ENCODE measurements at regions not wholly inside any gene's neighbourhood (a gene's known extent, or its start where the extent isn't known, plus 50 kb on each side); places are given as distances from the start of the nearest gene placed in this dataset.
"Not testable (repeated sequence)": the region's sequence is repeated elsewhere in the genome, so short reads cannot be mapped to it uniquely, and the experiment has no call there.

- DNase-seq (ENCODE audit: low read depth, low spot score): no peak
Measured at GRCh38 chr22:35138521-35138920, 72.6 kb downstream of the ISX start.

DNA sequence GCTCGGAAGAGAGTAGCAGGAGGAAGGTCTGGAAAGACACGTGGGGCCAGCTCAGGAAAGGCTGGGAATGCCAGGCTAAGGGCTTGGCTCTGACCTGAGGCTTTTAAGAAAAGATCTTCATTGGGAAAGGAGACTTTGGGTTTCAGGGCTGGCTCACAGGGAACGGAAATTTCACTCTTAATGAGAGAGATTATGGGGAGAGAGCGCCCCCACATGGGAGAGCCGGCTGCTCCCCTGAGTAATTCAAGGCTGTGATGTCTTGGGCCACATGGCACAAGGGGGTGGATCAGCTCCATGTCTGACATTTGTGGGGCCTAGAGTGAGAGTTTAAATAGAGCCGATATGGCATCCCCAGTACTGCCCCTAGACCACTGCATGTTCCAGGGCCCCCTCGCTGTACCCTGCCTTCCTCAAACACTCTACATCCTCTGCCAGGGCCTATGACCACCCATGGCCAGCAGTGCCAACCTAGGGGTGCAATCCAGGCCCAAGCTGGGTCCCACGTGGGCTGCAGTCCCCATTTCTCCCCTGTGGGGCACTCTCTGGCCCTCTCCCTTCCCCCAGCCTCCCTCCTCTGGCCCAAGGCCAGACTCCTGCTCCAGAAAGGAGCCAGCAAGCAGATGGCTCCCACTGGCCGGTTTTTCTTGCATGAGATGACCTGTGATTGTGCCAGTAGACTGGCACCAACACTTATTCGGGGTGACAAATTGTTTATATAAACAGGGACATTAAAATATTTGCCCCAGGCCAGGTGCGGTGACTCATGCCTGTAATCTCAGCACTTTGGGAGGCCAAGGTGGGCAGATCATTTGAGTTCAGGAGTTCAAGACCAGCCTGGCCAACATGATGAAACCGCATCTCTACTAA lies 75.2 kb downstream of the ISX start:
- DNase-seq (ENCODE audit: low read depth, low spot score): no peak
- H3K4me3 ChIP-seq (ENCODE audit: low read length): no peak overlapping the region

More at GRCh38 chr22:35138521-35138920, 72.6 kb downstream of the ISX start:
- H3K4me3 ChIP-seq (ENCODE audit: low read length): no peak overlapping the region

DNA sequence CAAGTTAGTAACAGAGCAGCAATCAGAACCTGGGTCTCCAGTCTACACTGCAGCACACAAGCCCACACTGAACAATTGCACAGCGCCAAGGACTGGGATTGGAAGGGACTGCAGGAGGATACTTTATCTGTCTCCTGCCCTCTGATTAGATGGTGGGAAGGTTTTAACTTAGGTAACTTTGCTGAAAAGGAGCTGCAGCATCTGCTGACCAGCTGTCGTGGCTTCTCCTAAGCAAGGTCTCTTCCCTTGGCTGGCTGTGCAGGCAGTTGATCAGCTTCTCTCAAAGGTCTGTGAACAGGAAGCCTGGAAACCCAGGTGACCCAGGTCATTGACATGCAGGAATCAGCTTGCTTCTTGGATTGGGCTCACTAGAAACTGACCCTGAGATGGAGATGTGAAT lies 82.4 kb downstream of the ISX start:
- no peak overlapping the region for H3K4me3 ChIP-seq (ENCODE audit: low read length)
- no peak for DNase-seq (ENCODE audit: low read depth, low spot score)

DNA sequence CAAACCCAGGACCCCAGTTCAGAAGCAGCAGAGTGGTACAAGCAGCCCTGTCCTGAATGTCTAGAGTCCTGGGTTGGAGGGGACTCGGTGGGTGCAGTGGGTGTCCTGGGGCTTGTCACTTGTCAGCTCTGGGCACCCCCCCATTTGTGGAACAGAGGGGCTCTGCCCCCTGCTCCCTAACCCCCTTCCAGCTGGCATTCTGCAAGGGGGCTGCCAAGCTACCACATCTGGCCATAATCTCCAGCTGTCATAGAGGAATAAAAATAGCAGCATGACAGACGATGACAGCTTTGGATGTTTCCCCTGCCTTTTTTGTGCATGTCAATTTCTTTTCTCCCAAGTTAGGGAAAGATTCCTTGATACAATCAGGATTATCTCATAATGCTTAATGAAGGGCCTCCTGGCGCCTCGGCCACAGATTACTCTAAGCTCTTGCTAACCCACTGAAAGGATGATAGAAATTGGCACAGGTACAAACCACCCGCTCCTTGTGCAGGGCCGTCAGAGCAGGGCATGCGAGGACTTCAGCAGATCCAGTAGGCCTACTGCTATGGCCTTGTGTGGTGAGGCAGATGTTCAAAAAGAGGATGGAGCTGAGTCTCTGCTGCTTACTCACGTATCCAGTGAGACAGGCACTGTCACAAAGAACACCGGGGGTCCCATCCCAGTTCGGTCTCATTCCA lies 83.0 kb downstream of the ISX start:
- no peak overlapping the region for H3K4me3 ChIP-seq (ENCODE audit: low read length)
- DNase-seq (ENCODE audit: low read depth, low spot score): no peak

DNA sequence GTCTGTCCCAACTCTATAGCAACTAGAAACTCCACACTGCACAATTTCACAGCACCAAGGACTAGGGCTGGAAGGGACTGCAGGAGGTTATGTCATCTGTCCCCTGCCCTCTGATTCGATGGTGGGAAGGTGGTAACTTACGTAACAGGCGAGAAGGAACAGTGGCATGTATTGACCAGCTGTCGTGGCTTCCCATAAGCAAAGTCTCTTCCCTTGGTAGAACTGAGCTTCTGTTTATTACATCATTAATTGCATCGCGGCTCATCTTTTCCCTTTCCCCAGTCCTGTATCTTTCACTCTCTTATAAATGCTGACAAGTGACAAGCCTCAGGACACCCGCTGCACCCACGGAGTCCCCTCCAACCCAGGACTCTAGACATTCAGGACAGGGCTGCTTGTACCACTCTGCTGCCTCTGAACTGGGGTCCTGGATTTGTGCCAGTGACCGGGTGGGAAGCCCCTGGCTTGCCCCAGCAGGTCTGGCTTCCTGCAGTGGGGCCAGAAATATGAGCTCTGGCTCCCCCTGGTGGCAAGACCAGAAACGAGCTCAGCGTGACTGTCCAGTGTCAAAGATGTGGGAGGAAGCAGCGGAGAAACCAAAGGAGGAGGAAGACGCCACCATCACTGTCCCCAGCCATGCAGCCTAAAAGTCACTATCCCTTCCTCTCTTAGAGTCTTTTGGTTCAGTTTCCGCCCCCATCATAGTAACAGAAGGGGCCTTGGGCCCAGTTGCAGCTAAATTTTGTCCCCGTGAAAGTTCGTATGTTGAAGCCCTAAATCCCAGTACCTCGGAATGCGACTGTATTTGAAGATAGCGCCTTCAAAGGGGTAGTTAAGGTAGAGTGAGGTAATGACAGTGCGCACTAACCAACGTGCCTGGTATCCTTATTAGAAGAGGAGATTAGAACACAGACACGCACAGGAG lies 84.5 kb downstream of the ISX start:
- peak; percentile 14 for DNase-seq (ENCODE audit: low read depth, low spot score)

DNA sequence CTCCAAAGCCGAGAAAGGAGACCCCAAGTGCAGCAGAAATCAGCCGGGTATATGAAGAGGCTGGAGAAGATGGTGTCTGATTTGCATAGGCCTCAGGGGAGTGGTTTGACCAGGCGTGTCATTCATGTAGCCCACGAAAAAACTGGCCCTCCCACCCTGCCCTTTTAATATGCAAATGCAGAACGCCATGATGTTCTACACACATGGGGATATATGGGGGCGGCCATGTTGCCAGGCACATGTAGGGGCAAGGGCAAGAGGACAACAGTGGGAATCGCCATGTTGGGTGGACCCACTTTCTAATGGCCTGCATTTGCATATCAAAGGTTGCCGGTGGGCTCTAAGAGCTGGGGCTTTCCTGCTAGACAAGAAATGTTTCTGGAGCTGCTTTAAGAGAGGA lies 86.4 kb downstream of the ISX start:
- DNase-seq (ENCODE audit: low read depth, low spot score): no peak
- H3K4me3 ChIP-seq (ENCODE audit: low read length): no peak overlapping the region

More for the DNA sequence above, 84.5 kb downstream of the ISX start:
- no peak overlapping the region for H3K4me3 ChIP-seq (ENCODE audit: low read length)

- no peak overlapping the region for H3K4me3 ChIP-seq (ENCODE audit: low read length)
- no peak for DNase-seq (ENCODE audit: low read depth, low spot score)
Measured at GRCh38 chr22:35154937-35155387, 89.0 kb downstream of the ISX start.

GRCh38 chr22:35155403-35156025 lies 89.6 kb downstream of the ISX start:
- DNase-seq (ENCODE audit: low read depth, low spot score): peak; percentile 8
- H3K4me3 ChIP-seq (ENCODE audit: low read length): no peak overlapping the region

- H3K4me3 ChIP-seq (ENCODE audit: low read length): no peak overlapping the region
- DNase-seq (ENCODE audit: low read depth, low spot score): no peak
Measured at GRCh38 chr22:35156945-35157344, 91.0 kb downstream of the ISX start.

- no peak for DNase-seq (ENCODE audit: low read depth, low spot score)
- H3K4me3 ChIP-seq (ENCODE audit: low read length): no peak overlapping the region
Measured at GRCh38 chr22:35158336-35158735, 92.4 kb downstream of the ISX start.

GRCh38 chr22:35159343-35159742 lies 93.4 kb downstream of the ISX start:
- H3K4me3 ChIP-seq (ENCODE audit: low read length): no peak overlapping the region
- no peak for DNase-seq (ENCODE audit: low read depth, low spot score)

DNA sequence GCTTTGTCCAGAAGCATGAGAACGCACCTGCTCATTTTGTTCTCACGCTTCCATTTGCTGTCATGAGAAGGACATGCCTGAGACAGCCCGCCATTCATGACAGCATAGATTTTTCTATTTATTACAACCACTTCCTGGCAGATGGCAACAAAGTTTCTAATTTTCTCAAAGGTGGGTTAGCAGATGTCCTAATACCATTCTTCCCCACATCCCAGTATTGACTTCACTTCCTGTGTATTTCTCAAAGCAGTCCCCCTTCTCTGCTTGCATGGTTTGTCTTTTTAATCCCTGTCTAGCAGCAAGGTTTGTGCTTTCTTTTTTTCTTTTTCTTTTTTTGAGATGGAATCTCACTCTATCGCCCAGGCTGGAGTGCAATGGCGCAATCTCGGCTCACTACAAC lies 94.3 kb downstream of the ISX start:
- peak; percentile 68 for DNase-seq (ENCODE audit: low read depth, low spot score)
- H3K4me3 ChIP-seq (ENCODE audit: low read length): no peak overlapping the region

- H3K4me3 ChIP-seq (ENCODE audit: low read length); DNase-seq (ENCODE audit: low read depth, low spot score): not testable (repeated sequence)
Measured at GRCh38 chr22:35165896-35166295, 91.4 kb upstream of the HMGXB4 start.

GRCh38 chr22:35170716-35171697 lies 86.3 kb upstream of the HMGXB4 start:
- H3K4me3 ChIP-seq (ENCODE audit: low read length): no peak overlapping the region
- no peak for DNase-seq (ENCODE audit: low read depth, low spot score)

GRCh38 chr22:35172442-35172841 lies 84.9 kb upstream of the HMGXB4 start:
- no peak overlapping the region for H3K4me3 ChIP-seq (ENCODE audit: low read length)
- DNase-seq (ENCODE audit: low read depth, low spot score): no peak

DNA sequence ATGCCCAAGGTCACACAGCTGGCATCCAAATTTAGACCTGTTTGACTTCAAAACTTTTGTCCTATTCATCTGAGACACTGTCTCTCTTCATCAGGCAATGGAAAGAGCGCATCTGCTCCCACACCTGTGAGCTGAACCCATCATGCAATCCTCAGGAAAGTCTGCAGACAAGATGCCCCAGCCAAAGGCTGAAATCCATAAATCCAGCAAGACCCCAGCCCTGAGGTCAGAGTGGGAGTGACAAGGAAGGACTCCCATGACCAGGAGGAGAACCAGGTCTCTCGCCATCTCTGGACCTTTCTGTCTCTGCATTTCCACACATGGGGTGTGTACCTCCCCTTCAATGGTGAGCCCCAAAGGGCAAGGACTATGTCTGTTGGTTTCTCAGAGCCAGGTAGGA lies 83.6 kb upstream of the HMGXB4 start:
- no peak for DNase-seq (ENCODE audit: low read depth, low spot score)
- H3K4me3 ChIP-seq (ENCODE audit: low read length): no peak overlapping the region

DNA sequence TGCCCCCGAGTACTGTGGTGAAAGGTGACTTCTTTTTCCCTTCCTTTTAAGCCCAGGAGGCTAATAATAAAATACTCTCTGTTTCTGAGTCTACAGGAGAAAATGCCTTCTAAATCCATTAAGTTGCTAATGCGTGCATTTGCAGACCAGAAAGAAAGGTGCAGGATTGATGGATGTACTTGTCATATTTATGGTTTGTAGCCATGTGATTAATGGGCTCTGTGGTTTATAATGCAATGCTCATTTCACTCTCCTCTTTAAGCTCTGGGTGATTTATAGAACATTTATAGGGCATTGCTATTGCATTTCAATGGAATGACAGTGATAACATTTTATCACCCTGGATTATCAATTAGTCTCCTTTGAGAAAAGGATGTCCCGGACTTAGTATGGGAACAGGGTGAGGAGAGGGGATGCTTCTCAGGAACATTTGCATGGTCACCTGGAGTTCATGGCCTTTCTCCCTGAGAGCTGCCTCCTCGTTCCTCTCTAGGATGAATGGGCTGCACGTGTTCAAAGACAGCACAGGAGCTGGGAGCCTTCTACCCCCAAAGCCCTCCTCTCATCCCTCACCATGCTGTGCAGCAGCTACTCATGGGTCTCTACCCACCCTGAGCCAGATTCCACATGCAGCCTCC lies 82.8 kb upstream of the HMGXB4 start:
- DNase-seq (ENCODE audit: low read depth, low spot score): no peak
- no peak overlapping the region for H3K4me3 ChIP-seq (ENCODE audit: low read length)

Measured in Jurkat, Clone E6-1 (cell line).